Karpas-422 (cell line): ENCODE measurements at regions not wholly inside any gene's neighbourhood (a gene's known extent, or its start where the extent isn't known, plus 50 kb on each side); places are given as distances from the start of the nearest gene placed in this dataset.

Source experiments
- DNase-seq: peaks from one replicate; pipeline ENCODE4 v3.0.0-alpha.2; 2015
- H2AFZ ChIP-seq: fragments of 200-600 bp; sonication (generic); 2 replicates; pipeline ENCODE4 v1.6.1; 2014; ENCODE audit warnings: antibody characterized with exemption, low read length, mixed read lengths
- H3K27ac ChIP-seq: fragments of 200-600 bp; sonication (generic); 2 replicates; pipeline ENCODE4 v1.5.1; 2014; ENCODE audit warnings: mild to moderate bottlenecking, low read length, moderate library complexity
- H3K27me3 ChIP-seq: fragments of 200-600 bp; sonication (generic); 2 replicates; pipeline ENCODE4 v1.6.1; 2014; ENCODE audit warnings: low read length, mixed read lengths
- H3K36me3 ChIP-seq: fragments of 200-600 bp; sonication (generic); 2 replicates; pipeline ENCODE4 v1.6.1; 2014; ENCODE audit warnings: low read length, mixed read lengths; ENCODE audit not compliant: insufficient read depth
- H3K4me1 ChIP-seq: fragments of 200-600 bp; sonication (generic); 2 replicates; pipeline ENCODE4 v1.6.1; 2014; ENCODE audit warnings: mild to moderate bottlenecking, low read length, mixed read lengths
- H3K4me2 ChIP-seq: fragments of 200-600 bp; sonication (generic); 2 replicates; pipeline ENCODE4 v1.6.1; 2014; ENCODE audit warnings: low read length, low read depth, mild to moderate bottlenecking; ENCODE audit not compliant: poor library complexity, severe bottlenecking
- H3K4me3 ChIP-seq: fragments of 200-600 bp; sonication (generic); 2 replicates; pipeline ENCODE4 v1.5.1; 2014; ENCODE audit warnings: mild to moderate bottlenecking, antibody characterized with exemption, low read length, mixed read lengths
- H3K79me2 ChIP-seq: fragments of 200-600 bp; sonication (generic); 2 replicates; pipeline ENCODE4 v1.6.1; 2014; ENCODE audit warnings: mild to moderate bottlenecking, low read length, mixed read lengths
- H3K9ac ChIP-seq: fragments of 200-600 bp; sonication (generic); 2 replicates; pipeline ENCODE4 v1.6.0; 2014; ENCODE audit warnings: low read length
- H3K9me2 ChIP-seq: fragments of 200-600 bp; sonication (generic), shearing (Covaris generic); replicated peaks from 2 replicates; pipeline ENCODE4 v1.6.0; 2014; ENCODE audit warnings: mild to moderate bottlenecking, low read length, moderate library complexity; ENCODE audit not compliant: insufficient read depth
- H3K9me3 ChIP-seq: fragments of 300-700, 200-600 bp; sonication (generic); 2 replicates; pipeline ENCODE4 v1.6.1; 2014; ENCODE audit warnings: low read length, mixed read lengths
- H4K20me1 ChIP-seq: fragments of 200-600 bp; sonication (generic); 2 replicates; pipeline ENCODE4 v1.6.1; 2014; ENCODE audit warnings: mild to moderate bottlenecking, antibody characterized with exemption, low read length, low read depth; ENCODE audit not compliant: insufficient read depth

DNA sequence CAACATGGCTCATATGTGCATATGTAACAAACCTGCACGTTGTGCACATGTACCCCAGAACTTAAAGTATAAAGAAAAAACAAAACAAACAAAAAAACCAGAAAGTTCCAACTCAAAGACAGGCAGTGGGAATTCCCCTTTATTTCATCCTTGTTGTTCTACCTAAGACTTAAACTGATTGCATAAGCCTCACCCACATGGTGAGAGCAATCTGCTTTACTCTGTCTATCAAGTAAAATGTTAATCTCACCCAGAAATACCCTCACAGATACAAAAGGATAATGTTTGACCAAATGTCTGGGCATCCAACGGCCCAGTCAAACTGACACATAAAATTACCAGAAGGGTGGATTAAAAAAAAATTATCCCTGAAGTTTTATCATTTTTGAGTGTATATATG is 190.9 kb upstream of the PLSCR5 start:
- DNase-seq = no peak
- H3K36me3 ChIP-seq = no peaks in the 10 kb centered on the region
- H4K20me1 ChIP-seq = no peaks in the 10 kb centered on the region

DNA sequence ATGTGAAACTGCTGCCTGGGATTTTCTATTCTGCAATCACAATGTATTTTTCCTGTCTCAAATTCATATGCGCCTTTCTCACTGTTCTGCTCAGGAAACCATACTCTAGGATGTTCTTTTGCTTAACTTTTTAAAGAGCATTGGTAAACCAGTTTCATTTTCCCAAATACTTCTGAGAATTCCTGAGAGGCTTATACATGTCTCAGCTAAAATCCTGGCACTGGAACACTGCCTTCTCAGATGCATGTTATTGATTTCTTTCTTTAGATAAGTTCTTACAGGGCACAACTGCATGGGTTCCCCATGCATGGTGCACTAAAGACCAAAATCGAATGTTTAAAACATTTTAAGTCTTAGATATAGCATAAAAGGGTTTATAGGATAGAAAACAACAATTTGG is 178.3 kb upstream of the PLSCR5 start:
- Histone ChIP-seq H3K4me3 (no peak overlapping the region), H3K27me3 (no peaks in the 10 kb centered on the region), H3K36me3 (no peaks in the 10 kb centered on the region), H3K9me3 (peaks cover 11% of the 10 kb centered on the region), H3K79me2 (no peaks in the 10 kb centered on the region), H3K9me2 (no peaks in the 10 kb centered on the region), H3K4me2 (no peak overlapping the region), H3K27ac (no peak overlapping the region), H4K20me1 (no peaks in the 10 kb centered on the region), H2AFZ (no peak overlapping the region), H3K9ac (no peak overlapping the region), H3K4me1 (no peaks in the 10 kb centered on the region)
- no peak for DNase-seq

More for the DNA sequence above, 190.9 kb upstream of the PLSCR5 start:
- no peaks in the 10 kb centered on the region for H3K27me3 ChIP-seq
- H3K4me2 ChIP-seq = no peak overlapping the region
- no peak overlapping the region for H3K9ac ChIP-seq
- H3K27ac ChIP-seq = no peak overlapping the region
- H2AFZ ChIP-seq = no peak overlapping the region
- H3K9me2 ChIP-seq = no peaks in the 10 kb centered on the region
- H3K9me3 ChIP-seq = peaks cover 3% of the 10 kb centered on the region; the same call in 1 of the 2 replicates
- H3K79me2 ChIP-seq = no peaks in the 10 kb centered on the region
- H3K4me1 ChIP-seq = no peaks in the 10 kb centered on the region
- no peak overlapping the region for H3K4me3 ChIP-seq

DNA sequence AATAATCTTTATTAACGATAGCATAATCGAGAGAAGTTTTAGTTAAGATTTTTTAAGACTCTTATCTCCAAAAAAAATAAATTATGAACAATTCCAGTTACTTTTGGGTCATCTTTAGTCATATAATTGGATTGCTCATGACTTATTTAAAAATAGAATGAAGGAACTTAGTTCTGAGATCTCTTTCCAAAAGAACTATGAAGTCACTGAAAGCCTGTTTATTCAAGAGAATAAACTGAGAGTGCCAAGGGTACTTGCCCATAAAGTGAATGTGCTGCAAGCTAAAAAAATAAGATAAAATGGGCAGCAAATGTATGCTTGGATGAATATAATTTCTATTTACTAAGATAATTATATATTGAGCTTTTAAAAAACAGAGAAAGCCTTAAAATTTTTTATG is 176.5 kb upstream of the PLSCR5 start:
- H3K27ac ChIP-seq = no peak overlapping the region
- H3K4me1 ChIP-seq = no peaks in the 10 kb centered on the region
- H3K9me3 ChIP-seq = peaks cover 3% of the 10 kb centered on the region; the same call in 1 of the 2 replicates
- H3K9ac ChIP-seq = no peak overlapping the region
- no peak for DNase-seq
- no peak overlapping the region for H2AFZ ChIP-seq
- H4K20me1 ChIP-seq = no peaks in the 10 kb centered on the region
- no peaks in the 10 kb centered on the region for H3K27me3 ChIP-seq
- H3K79me2 ChIP-seq = no peaks in the 10 kb centered on the region
- no peaks in the 10 kb centered on the region for H3K36me3 ChIP-seq
- no peaks in the 10 kb centered on the region for H3K9me2 ChIP-seq
- no peak overlapping the region for H3K4me2 ChIP-seq
- H3K4me3 ChIP-seq = no peak overlapping the region

DNA sequence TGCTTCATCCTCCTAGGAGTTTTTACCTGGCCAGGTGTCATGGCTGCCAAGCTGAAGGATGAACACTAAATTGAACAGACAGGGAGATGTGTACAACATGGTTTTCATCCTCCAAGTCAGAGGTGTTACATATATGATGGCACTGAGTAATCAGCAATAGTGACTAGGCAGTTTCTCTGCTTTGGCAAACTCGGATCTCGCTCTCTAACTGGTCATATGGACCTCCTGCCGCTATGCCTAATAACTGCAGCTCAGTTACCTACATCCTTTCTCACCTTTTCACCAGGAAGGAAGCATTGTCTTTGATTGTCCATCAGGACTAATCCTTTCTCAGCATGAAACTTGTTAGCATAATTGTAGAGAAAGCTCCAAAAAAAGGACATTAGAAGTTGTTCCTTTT is 175.9 kb upstream of the PLSCR5 start:
- H3K9me3 ChIP-seq = no peaks in the 10 kb centered on the region; the same call in 1 of the 2 replicates
- H3K4me1 ChIP-seq = no peaks in the 10 kb centered on the region
- H3K4me2 ChIP-seq = no peak overlapping the region
- DNase-seq = no peak
- H4K20me1 ChIP-seq = no peaks in the 10 kb centered on the region
- no peaks in the 10 kb centered on the region for H3K9me2 ChIP-seq
- no peak overlapping the region for H3K27ac ChIP-seq
- no peaks in the 10 kb centered on the region for H3K79me2 ChIP-seq
- H3K4me3 ChIP-seq = no peak overlapping the region
- no peaks in the 10 kb centered on the region for H3K27me3 ChIP-seq
- no peak overlapping the region for H2AFZ ChIP-seq
- H3K36me3 ChIP-seq = no peaks in the 10 kb centered on the region
- no peak overlapping the region for H3K9ac ChIP-seq

- Histone ChIP-seq H3K27ac (no peak overlapping the region), H3K9ac (no peak overlapping the region), H3K9me2 (no peaks in the 10 kb centered on the region), H3K79me2 (no peaks in the 10 kb centered on the region), H3K4me3 (no peak overlapping the region), H3K4me2 (no peak overlapping the region), H4K20me1 (no peaks in the 10 kb centered on the region), H3K9me3 (no peaks in the 10 kb centered on the region; the same call in 1 of the 2 replicates), H3K4me1 (no peaks in the 10 kb centered on the region), H2AFZ (no peak overlapping the region), H3K27me3 (no peaks in the 10 kb centered on the region), H3K36me3 (no peaks in the 10 kb centered on the region)
- DNase-seq = no peak
Observed at GRCh38 chr3:146780251-146780650, 175.1 kb upstream of the PLSCR5 start.

- no peaks in the 10 kb centered on the region for H3K9me2 ChIP-seq
- no peak overlapping the region for H2AFZ ChIP-seq
- no peak for DNase-seq
- no peak overlapping the region for H3K4me2 ChIP-seq
- H3K9me3 ChIP-seq = peaks cover 9% of the 10 kb centered on the region
- H3K4me3 ChIP-seq = no peak overlapping the region
- H3K27me3 ChIP-seq = no peaks in the 10 kb centered on the region
- H3K79me2 ChIP-seq = no peaks in the 10 kb centered on the region
- H3K27ac ChIP-seq = no peak overlapping the region
- no peaks in the 10 kb centered on the region for H3K36me3 ChIP-seq
- no peaks in the 10 kb centered on the region for H3K4me1 ChIP-seq
- no peaks in the 10 kb centered on the region for H4K20me1 ChIP-seq
- H3K9ac ChIP-seq = no peak overlapping the region
Observed at GRCh38 chr3:146777941-146778340, 172.8 kb upstream of the PLSCR5 start.

- peaks cover 9% of the 10 kb centered on the region for H3K9me3 ChIP-seq
- no peak for DNase-seq
- no peak overlapping the region for H2AFZ ChIP-seq
- no peaks in the 10 kb centered on the region for H3K9me2 ChIP-seq
- no peak overlapping the region for H3K4me2 ChIP-seq
- H3K27ac ChIP-seq = no peak overlapping the region
- no peaks in the 10 kb centered on the region for H3K36me3 ChIP-seq
- no peaks in the 10 kb centered on the region for H3K4me1 ChIP-seq
- H3K4me3 ChIP-seq = no peak overlapping the region
- H4K20me1 ChIP-seq = no peaks in the 10 kb centered on the region
- no peak overlapping the region for H3K9ac ChIP-seq
- no peaks in the 10 kb centered on the region for H3K79me2 ChIP-seq
- H3K27me3 ChIP-seq = no peaks in the 10 kb centered on the region
Observed at GRCh38 chr3:146772211-146772743, 167.1 kb upstream of the PLSCR5 start.

DNA sequence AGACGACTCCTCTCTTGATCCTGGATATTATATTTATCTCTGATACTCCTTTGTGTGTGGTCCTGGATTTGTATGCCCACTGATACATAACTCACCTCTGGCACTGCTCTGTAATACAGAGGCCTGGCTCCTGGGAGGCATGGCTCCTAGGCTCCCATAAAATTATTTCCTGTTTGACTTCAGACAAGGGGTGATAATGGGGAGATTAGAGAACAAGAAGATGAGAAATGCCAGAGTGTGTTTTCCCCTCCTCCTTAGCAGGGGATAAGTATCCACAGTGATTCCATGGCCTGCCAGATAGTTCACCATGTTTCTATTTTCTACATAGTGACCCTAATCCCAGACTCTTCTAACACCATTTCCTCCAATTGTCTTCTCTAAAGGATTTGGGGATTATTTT is 165.7 kb upstream of the PLSCR5 start:
- Histone ChIP-seq H3K27ac (no peak overlapping the region), H3K9me3 (peaks cover 9% of the 10 kb centered on the region), H3K79me2 (no peaks in the 10 kb centered on the region), H3K4me3 (no peak overlapping the region), H3K9me2 (no peaks in the 10 kb centered on the region), H4K20me1 (no peaks in the 10 kb centered on the region), H3K36me3 (no peaks in the 10 kb centered on the region), H2AFZ (no peak overlapping the region), H3K9ac (no peak overlapping the region), H3K4me1 (no peaks in the 10 kb centered on the region), H3K27me3 (no peaks in the 10 kb centered on the region), H3K4me2 (no peak overlapping the region)
- no peak for DNase-seq

DNA sequence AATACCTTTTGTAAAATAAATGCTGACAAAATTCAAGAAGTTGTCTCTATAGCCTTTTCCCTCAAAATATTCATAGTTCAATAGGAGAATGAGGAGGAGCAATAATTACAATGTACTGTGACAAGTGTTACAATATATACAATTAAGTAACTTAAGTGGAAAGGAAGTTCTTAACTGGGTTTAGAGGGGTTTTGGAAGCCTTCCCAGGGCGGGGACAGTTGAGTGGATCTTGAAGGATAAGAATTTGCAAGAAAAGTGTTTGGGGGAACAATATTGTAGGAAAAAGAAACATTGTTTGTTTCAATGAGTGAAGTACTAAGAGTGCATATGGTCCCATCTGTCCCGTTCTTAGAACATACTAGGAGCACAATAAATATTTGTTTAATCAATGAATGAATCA is 165.2 kb upstream of the PLSCR5 start:
- Histone ChIP-seq H2AFZ (no peak overlapping the region), H3K9me2 (no peaks in the 10 kb centered on the region), H3K27ac (no peak overlapping the region), H3K27me3 (no peaks in the 10 kb centered on the region), H3K4me1 (no peaks in the 10 kb centered on the region), H3K9me3 (peaks cover 9% of the 10 kb centered on the region), H4K20me1 (no peaks in the 10 kb centered on the region), H3K4me2 (no peak overlapping the region), H3K4me3 (no peak overlapping the region), H3K79me2 (no peaks in the 10 kb centered on the region), H3K9ac (no peak overlapping the region), H3K36me3 (no peaks in the 10 kb centered on the region)
- no peak for DNase-seq
